ENCODE measurements at regions not wholly inside any gene's neighbourhood (a gene's known extent, or its start where the extent isn't known, plus 50 kb on each side); places are given as distances from the start of the nearest gene placed in this dataset.

- Histone ChIP-seq H3K9ac (no peak overlapping the region), H3K9me2 (no peaks in the 10 kb centered on the region), H3K4me3 (ENCODE audit: low read depth in 2 of 2, low read length in 1 of 2) (no peak overlapping the region), H2AFZ (ENCODE audit: low read depth) (no peak overlapping the region), H3K9me3 (no peaks in the 10 kb centered on the region), H3F3A (replicated peaks; ENCODE audit: insufficient read depth) (no peaks in the 10 kb centered on the region), H4K20me1 (ENCODE audit: insufficient read depth) (no peaks in the 10 kb centered on the region), H3K4me2 (no peak overlapping the region), H3K4me1 (ENCODE audit: control insufficient read depth in 1 of 2, insufficient read depth in 2 of 2, low read depth in 1 of 2, low read length in 1 of 2) (no peaks in the 10 kb centered on the region), H3K79me2 (ENCODE audit: insufficient read depth) (no peaks in the 10 kb centered on the region), H3K36me3 (replicated peaks in 1 of 2; ENCODE audit: control insufficient read depth in 1 of 2, insufficient read depth in 2 of 2, low read length in 1 of 2) (no peaks in the 10 kb centered on the region), H3K27me3 (ENCODE audit: insufficient read depth) (no peaks in the 10 kb centered on the region), H3K27ac (ENCODE audit: low read depth in 2 of 2, low read length in 1 of 2) (no peak overlapping the region)
- no peak for TF ChIP-seq MXI1 (IDR thresholded peaks at IDR 0.05; ENCODE audit: low read depth, low read length)
- TF ChIP-seq RCOR1 (IDR thresholded peaks at IDR 0.05; ENCODE audit: low read length) = no peak
- no peak for TF ChIP-seq NFIC (IDR thresholded peaks at IDR 0.05; ENCODE audit: borderline replicate concordance)
- TF ChIP-seq TEAD4 (IDR thresholded peaks at IDR 0.05; ENCODE audit: borderline replicate concordance, insufficient read depth) = no peak
- no peak for TF ChIP-seq USF1 (IDR thresholded peaks at IDR 0.05; ENCODE audit: borderline replicate concordance, low read depth)
- TF ChIP-seq ZBTB33 (IDR thresholded peaks at IDR 0.05; ENCODE audit: borderline replicate concordance, low read depth) = no peak
- TF ChIP-seq GABPA (IDR thresholded peaks at IDR 0.05; ENCODE audit: low read depth) = no peak
- TF ChIP-seq CTCF (IDR thresholded peaks at IDR 0.05) = no peak
- no peak for TF ChIP-seq JUND (IDR thresholded peaks at IDR 0.05)
- CTCF ChIA-PET = interaction anchor here (1.4 kb wide), 1 partner anchor 27 kb away, joined by 4 read pairs; no protein-coding TSS in a partner anchor
- WGBS (ENCODE audit: low lambda C conversion rate) = 76% methylated on average over 6 of the region's 9 CpGs
- no peak for DNase-seq
- POLR2A ChIA-PET = no interaction called here
These were observed 243.2 kb downstream of the COL4A1 start for GRCh38 chr13:110063490-110064421.

GRCh38 chr13:110062777-110063442, 244.0 kb downstream of the COL4A1 start:
- H3K9me2 ChIP-seq = no peaks in the 10 kb centered on the region
- WGBS (ENCODE audit: low lambda C conversion rate) = 96% methylated on average over 7 of the region's 19 CpGs
- H3F3A ChIP-seq (replicated peaks; ENCODE audit: insufficient read depth) = no peaks in the 10 kb centered on the region
- no peak overlapping the region for H3K4me2 ChIP-seq
- no peaks in the 10 kb centered on the region for H3K9me3 ChIP-seq
- H3K27ac ChIP-seq (ENCODE audit: low read depth in 2 of 2, low read length in 1 of 2) = no peak overlapping the region
- peak overlapping the region; percentile 1; the same call in 1 of the 2 replicates for H2AFZ ChIP-seq (ENCODE audit: low read depth)
- no peaks in the 10 kb centered on the region for H3K4me1 ChIP-seq (ENCODE audit: control insufficient read depth in 1 of 2, insufficient read depth in 2 of 2, low read depth in 1 of 2, low read length in 1 of 2)
- no peaks in the 10 kb centered on the region for H3K79me2 ChIP-seq (ENCODE audit: insufficient read depth)
- ChIA-PET CTCF (no interaction called here), POLR2A (no interaction called here)
- no peaks in the 10 kb centered on the region for H3K27me3 ChIP-seq (ENCODE audit: insufficient read depth)
- DNase-seq = no peak
- no peak overlapping the region for H3K9ac ChIP-seq
- no peaks in the 10 kb centered on the region for H3K36me3 ChIP-seq (replicated peaks in 1 of 2; ENCODE audit: control insufficient read depth in 1 of 2, insufficient read depth in 2 of 2, low read length in 1 of 2)
- H4K20me1 ChIP-seq (ENCODE audit: insufficient read depth) = no peaks in the 10 kb centered on the region
- H3K4me3 ChIP-seq (ENCODE audit: low read depth in 2 of 2, low read length in 1 of 2) = no peak overlapping the region
- no peak for TF ChIP-seq CTCF (IDR thresholded peaks at IDR 0.05)
- no peak for TF ChIP-seq EP300 (IDR thresholded peaks at IDR 0.05; ENCODE audit: borderline replicate concordance in 1 of 2, low read depth in 1 of 2, low read length in 1 of 2)
- no peak for TF ChIP-seq MEF2A (IDR thresholded peaks at IDR 0.05; ENCODE audit: borderline replicate concordance, low read depth)
- TF ChIP-seq TEAD4 (IDR thresholded peaks at IDR 0.05; ENCODE audit: borderline replicate concordance, insufficient read depth) = no peak
- no peak for TF ChIP-seq REST (IDR thresholded peaks at IDR 0.05; ENCODE audit: low read depth, low read length)
- TF ChIP-seq SMC3 (IDR thresholded peaks at IDR 0.05; ENCODE audit: low read depth, low read length) = no peak
- TF ChIP-seq RAD21 (IDR thresholded peaks at IDR 0.05; ENCODE audit: low read length) = no peak
